ENCODE measurements at regions not wholly inside any gene's neighbourhood (a gene's known extent, or its start where the extent isn't known, plus 50 kb on each side); places are given as distances from the start of the nearest gene placed in this dataset.

DNA sequence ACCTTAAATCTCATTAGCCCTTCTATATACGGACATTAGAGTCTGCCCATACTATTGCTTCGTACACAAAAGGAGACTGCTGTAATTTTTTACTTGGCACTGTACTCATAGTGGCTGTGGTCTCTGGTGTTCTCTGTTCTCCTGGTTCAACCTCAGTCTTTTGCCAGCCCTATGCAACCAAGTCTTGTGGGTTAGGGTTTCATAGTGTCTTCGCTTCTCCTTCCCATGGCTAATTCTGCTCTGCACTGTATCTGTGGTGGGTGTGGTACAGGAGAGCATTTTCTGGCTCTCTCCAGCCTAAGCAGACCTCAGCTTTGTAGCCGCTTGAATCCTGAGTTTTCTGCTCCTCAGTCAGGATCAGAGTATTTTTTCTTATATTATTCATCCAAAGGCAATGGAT is 981.2 kb downstream of the SQOR start:
- peaks cover 2 to 8% of the 10 kb centered on the region in 2 experiments; a peak in 2 of 4 replicates for H3K9me3 ChIP-seq (ENCODE audit: insufficient read depth in 2 of 2, low read depth in 1 of 2, low read length in 1 of 2)
- no peak overlapping the region for H2BK15ac ChIP-seq (ENCODE audit: low read length)
- no peak overlapping the region for H3K18ac ChIP-seq (ENCODE audit: extremely low read depth, low read length)
- H3K79me2 ChIP-seq (ENCODE audit: control insufficient read depth in 1 of 2, insufficient read depth in 2 of 2, low read length in 2 of 2), result no peaks in the 10 kb centered on the region
- TF ChIP-seq RAD21 (IDR thresholded peaks at IDR 0.05 in 1 of 2, conservative IDR thresholded peaks at IDR 0.05 in 1 of 2; ENCODE audit: low read depth in 2 of 2, low read length in 2 of 2), result no peak
- TF ChIP-seq NANOG (IDR thresholded peaks at IDR 0.05; ENCODE audit: insufficient read depth, low read depth, low read length, poor library complexity, severe bottlenecking), result no peak
- TF ChIP-seq ASH2L (IDR thresholded peaks at IDR 0.05; ENCODE audit: low read length), result no peak
- no peak for TF ChIP-seq GABPA (IDR thresholded peaks at IDR 0.05; ENCODE audit: borderline replicate concordance, insufficient read depth, low read length)
- TF ChIP-seq SUZ12 (IDR thresholded peaks at IDR 0.05; ENCODE audit: low read length), result no peak
- TF ChIP-seq CEBPB (IDR thresholded peaks at IDR 0.05; ENCODE audit: low read depth, low read length), result no peak
- H3K23me2 ChIP-seq (ENCODE audit: low read depth, low read length), result no peaks in the 10 kb centered on the region
- H3K23ac ChIP-seq (ENCODE audit: insufficient read length), result no peak overlapping the region
- POLR2A ChIA-PET (ENCODE audit: partially characterized antibody), result no interaction called here
- no peak overlapping the region for H4K91ac ChIP-seq (replicated peaks; ENCODE audit: insufficient read length, low read length)
- H2BK120ac ChIP-seq (replicated peaks; ENCODE audit: low read depth, low read length), result no peak overlapping the region
- peaks cover 0 to 1% (median 0%) of the 10 kb centered on the region in 4 experiments; a peak in 1 of 7 replicates for H3K27me3 ChIP-seq (replicated peaks in 1 of 4; ENCODE audit: control insufficient read depth in 3 of 4, extremely low read depth in 1 of 4, insufficient read depth in 3 of 4, low read length in 3 of 4)
- no peak overlapping the region for H4K8ac ChIP-seq (ENCODE audit: extremely low read depth, insufficient read depth, low read length)
- H3K14ac ChIP-seq (ENCODE audit: insufficient read length), result no peak overlapping the region
- no peak for FAIRE-seq
- no peaks in the 10 kb centered on the region for H3K4me1 ChIP-seq (replicated peaks in 1 of 4; ENCODE audit: control insufficient read depth in 3 of 4, insufficient read depth in 4 of 4, low read length in 3 of 4)
- no peak overlapping the region for H2AFZ ChIP-seq (ENCODE audit: low read length)
- H4K5ac ChIP-seq (ENCODE audit: insufficient read length, low read depth, low read length), result no peak overlapping the region
- 94% methylated on average over 4 of the region's 4 CpGs; no CpG with 5 or more reads in 1 of the 2 experiments for WGBS, 2 experiments (ENCODE audit: extremely low coverage in 1 of 2, insufficient coverage in 1 of 2, insufficient read length in 1 of 2, insufficient replicate concordance in 2 of 2, low coverage in 1 of 2, low lambda C conversion rate in 2 of 2, missing lambda C conversion rate in 1 of 2)
- no peak for DNase-seq (ENCODE audit: low read depth in 1 of 2, low spot score in 2 of 2)
- no peak overlapping the region for H3K4me3 ChIP-seq (ENCODE audit: extremely low read depth in 1 of 4, insufficient read depth in 2 of 4, low read depth in 3 of 4, low read length in 4 of 4)
- no peak overlapping the region for H3K4me2 ChIP-seq (ENCODE audit: insufficient read depth in 1 of 2, low read depth in 2 of 2, low read length in 2 of 2)
- H4K20me1 ChIP-seq (replicated peaks in 1 of 2; ENCODE audit: control insufficient read depth in 1 of 2, insufficient read depth in 2 of 2, low read length in 2 of 2), result no peaks in the 10 kb centered on the region
- CTCF ChIA-PET (ENCODE audit: partially characterized antibody), result no interaction called here
- no peak overlapping the region for H2BK12ac ChIP-seq (ENCODE audit: low read depth, low read length)
- H3K4ac ChIP-seq (replicated peaks; ENCODE audit: insufficient read length, low read depth, low read length), result no peak overlapping the region
- H3K79me1 ChIP-seq (ENCODE audit: low read depth, low read length), result no peaks in the 10 kb centered on the region
- no peak overlapping the region for H3K9ac ChIP-seq (replicated peaks in 1 of 4; ENCODE audit: extremely low read depth in 1 of 4, low read depth in 3 of 4, low read length in 3 of 4)
- H2BK5ac ChIP-seq (ENCODE audit: low read depth, low read length), result no peak overlapping the region
- no peaks in the 10 kb centered on the region for H3K36me3 ChIP-seq (ENCODE audit: control insufficient read depth in 2 of 4, insufficient read depth in 4 of 4, low read length in 3 of 4)
- no peak overlapping the region for H3K56ac ChIP-seq (replicated peaks; ENCODE audit: insufficient read length, low read depth, low read length)
- H2BK20ac ChIP-seq (ENCODE audit: low read length), result no peak overlapping the region
- no peak overlapping the region for H2AK5ac ChIP-seq (ENCODE audit: low read depth, low read length)
- no peak overlapping the region for H3K27ac ChIP-seq (ENCODE audit: low read depth, low read length)

Measured in H1 (cell line).